ENCODE measurements at regions not wholly inside any gene's neighbourhood (a gene's known extent, or its start where the extent isn't known, plus 50 kb on each side); places are given as distances from the start of the nearest gene placed in this dataset.

- no peak for TF ChIP-seq FOXP2 (optimal IDR thresholded peaks at IDR 0.05; ENCODE audit: borderline replicate concordance, extremely low read depth, extremely low read length, insufficient read depth)
- TF ChIP-seq TAF1 (IDR thresholded peaks at IDR 0.05; ENCODE audit: borderline replicate concordance, insufficient read depth, low read length) = no peak
- no peak for TF ChIP-seq REST (IDR thresholded peaks at IDR 0.05; ENCODE audit: insufficient read depth in 1 of 2, low read depth in 2 of 2, low read length in 2 of 2)
- no peak for TF ChIP-seq POLR2AphosphoS5 (IDR thresholded peaks at IDR 0.05; ENCODE audit: low read depth, low read length)
- TF ChIP-seq SIN3A (IDR thresholded peaks at IDR 0.05; ENCODE audit: borderline replicate concordance, insufficient read depth, low read length) = no peak
Measured at GRCh38 chr11:104338186-104338585, 174.2 kb upstream of the PDGFD start.

DNA sequence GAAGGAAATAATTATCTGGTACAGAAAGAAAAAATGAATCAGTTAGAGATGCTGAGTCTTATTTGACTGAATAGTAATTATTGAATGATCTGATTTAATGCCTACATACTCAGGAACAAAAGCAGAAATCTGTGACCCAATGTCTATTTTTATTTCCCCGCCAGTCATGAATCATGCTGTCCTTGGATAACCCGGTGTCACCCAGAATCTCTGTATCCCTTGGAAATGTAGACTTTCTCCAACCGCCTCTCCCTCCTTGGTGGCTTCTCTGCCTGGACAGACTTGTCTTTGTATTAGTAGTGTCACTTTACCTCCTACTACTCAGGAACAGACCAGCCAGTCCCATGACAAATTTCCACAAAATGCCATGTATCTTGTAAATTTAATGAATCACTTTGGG, 173.3 kb upstream of the PDGFD start:
- no peak for TF ChIP-seq SIN3A (IDR thresholded peaks at IDR 0.05; ENCODE audit: borderline replicate concordance, insufficient read depth, low read length)
- TF ChIP-seq REST (IDR thresholded peaks at IDR 0.05; ENCODE audit: insufficient read depth in 1 of 2, low read depth in 2 of 2, low read length in 2 of 2) = no peak
- TF ChIP-seq TAF1 (IDR thresholded peaks at IDR 0.05; ENCODE audit: borderline replicate concordance, insufficient read depth, low read length) = no peak
- no peak for TF ChIP-seq FOXP2 (optimal IDR thresholded peaks at IDR 0.05; ENCODE audit: borderline replicate concordance, extremely low read depth, extremely low read length, insufficient read depth)
- TF ChIP-seq POLR2AphosphoS5 (IDR thresholded peaks at IDR 0.05; ENCODE audit: low read depth, low read length) = no peak

DNA sequence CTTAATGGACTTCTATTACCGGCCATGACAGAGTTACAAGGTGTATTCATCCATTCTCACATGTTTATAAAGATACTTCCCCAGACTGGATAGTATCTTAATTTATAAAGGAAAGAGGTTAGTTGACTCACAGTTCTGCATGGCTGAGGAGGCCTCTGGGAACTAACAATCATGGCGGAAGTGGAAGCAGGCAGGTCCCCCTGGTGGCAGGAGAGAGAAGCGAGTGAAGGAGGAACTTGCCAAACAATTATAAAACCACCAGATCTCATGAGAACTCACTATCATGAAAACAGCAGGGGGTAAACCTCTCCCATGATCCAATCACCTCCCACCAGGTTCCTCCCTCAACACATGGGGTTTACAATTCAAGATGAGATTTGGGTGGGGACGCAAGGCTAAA, 170.0 kb upstream of the PDGFD start:
- TF ChIP-seq POLR2AphosphoS5 (IDR thresholded peaks at IDR 0.05; ENCODE audit: low read depth, low read length) = no peak
- TF ChIP-seq FOXP2 (optimal IDR thresholded peaks at IDR 0.05; ENCODE audit: borderline replicate concordance, extremely low read depth, extremely low read length, insufficient read depth) = no peak
- TF ChIP-seq REST (IDR thresholded peaks at IDR 0.05; ENCODE audit: insufficient read depth in 1 of 2, low read depth in 2 of 2, low read length in 2 of 2) = no peak
- no peak for TF ChIP-seq SIN3A (IDR thresholded peaks at IDR 0.05; ENCODE audit: borderline replicate concordance, insufficient read depth, low read length)
- TF ChIP-seq TAF1 (IDR thresholded peaks at IDR 0.05; ENCODE audit: borderline replicate concordance, insufficient read depth, low read length) = no peak

GRCh38 chr11:104332110-104332509, 168.2 kb upstream of the PDGFD start:
- TF ChIP-seq TAF1 (IDR thresholded peaks at IDR 0.05; ENCODE audit: borderline replicate concordance, insufficient read depth, low read length) (no peak), REST (IDR thresholded peaks at IDR 0.05; ENCODE audit: insufficient read depth in 1 of 2, low read depth in 2 of 2, low read length in 2 of 2) (no peak), POLR2AphosphoS5 (IDR thresholded peaks at IDR 0.05; ENCODE audit: low read depth, low read length) (no peak), FOXP2 (optimal IDR thresholded peaks at IDR 0.05; ENCODE audit: borderline replicate concordance, extremely low read depth, extremely low read length, insufficient read depth) (no peak), SIN3A (IDR thresholded peaks at IDR 0.05; ENCODE audit: borderline replicate concordance, insufficient read depth, low read length) (no peak)
